ENCODE measurements at regions not wholly inside any gene's neighbourhood (a gene's known extent, or its start where the extent isn't known, plus 50 kb on each side); places are given as distances from the start of the nearest gene placed in this dataset.

DNA sequence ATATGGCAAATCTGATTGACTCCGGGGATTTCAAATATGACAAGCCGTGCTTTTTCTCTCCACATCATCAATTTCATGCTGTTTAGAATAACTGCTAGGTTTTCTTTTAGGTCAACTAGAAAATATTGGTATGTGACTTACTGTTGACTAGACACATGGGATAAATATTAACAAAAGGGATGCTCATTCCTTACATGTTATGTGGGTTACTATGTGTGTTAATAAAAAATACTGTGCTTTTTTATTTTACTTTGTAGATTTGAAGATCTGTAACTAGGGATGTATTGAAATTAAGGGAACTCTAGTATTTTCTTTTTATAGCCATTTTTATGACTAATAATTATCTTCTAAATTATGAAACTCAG, 264.6 kb upstream of the COL8A1 start (continued):
- TF ChIP-seq, protein P1, sequence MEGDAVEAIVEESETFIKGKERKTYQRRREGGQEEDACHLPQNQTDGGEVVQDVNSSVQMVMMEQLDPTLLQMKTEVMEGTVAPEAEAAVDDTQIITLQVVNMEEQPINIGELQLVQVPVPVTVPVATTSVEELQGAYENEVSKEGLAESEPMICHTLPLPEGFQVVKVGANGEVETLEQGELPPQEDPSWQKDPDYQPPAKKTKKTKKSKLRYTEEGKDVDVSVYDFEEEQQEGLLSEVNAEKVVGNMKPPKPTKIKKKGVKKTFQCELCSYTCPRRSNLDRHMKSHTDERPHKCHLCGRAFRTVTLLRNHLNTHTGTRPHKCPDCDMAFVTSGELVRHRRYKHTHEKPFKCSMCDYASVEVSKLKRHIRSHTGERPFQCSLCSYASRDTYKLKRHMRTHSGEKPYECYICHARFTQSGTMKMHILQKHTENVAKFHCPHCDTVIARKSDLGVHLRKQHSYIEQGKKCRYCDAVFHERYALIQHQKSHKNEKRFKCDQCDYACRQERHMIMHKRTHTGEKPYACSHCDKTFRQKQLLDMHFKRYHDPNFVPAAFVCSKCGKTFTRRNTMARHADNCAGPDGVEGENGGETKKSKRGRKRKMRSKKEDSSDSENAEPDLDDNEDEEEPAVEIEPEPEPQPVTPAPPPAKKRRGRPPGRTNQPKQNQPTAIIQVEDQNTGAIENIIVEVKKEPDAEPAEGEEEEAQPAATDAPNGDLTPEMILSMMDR (IDR thresholded peaks at IDR 0.05 in 2 of 3, conservative IDR thresholded peaks at IDR 0.05 in 1 of 3; ENCODE audit: control insufficient read depth in 2 of 3, extremely low read depth in 1 of 3, insufficient read depth in 1 of 3, low read depth in 3 of 3, low read length in 3 of 3): no peak

GRCh38 chr3:99373088-99373845, 265.1 kb upstream of the COL8A1 start:
- Histone ChIP-seq H3K79me2 (ENCODE audit: control insufficient read depth, insufficient read depth, low read length) (no peaks in the 10 kb centered on the region), H3K4me1 (ENCODE audit: control insufficient read depth, insufficient read depth, low read length) (no peaks in the 10 kb centered on the region), H4K20me1 (ENCODE audit: control insufficient read depth, insufficient read depth) (no peaks in the 10 kb centered on the region), H3K9ac (ENCODE audit: control insufficient read depth, insufficient read depth, low read length) (no peak overlapping the region), H3K27ac (ENCODE audit: control insufficient read depth, insufficient read depth) (no peak overlapping the region), H3K4me3 (no peak overlapping the region), H3K4me2 (ENCODE audit: control insufficient read depth, insufficient read depth) (no peak overlapping the region), H3K36me3 (ENCODE audit: control insufficient read depth in 2 of 2, insufficient read depth in 2 of 2, low read length in 1 of 2) (no peaks in the 10 kb centered on the region), H2AFZ (ENCODE audit: control insufficient read depth, low read depth, low read length) (no peak overlapping the region), H3K27me3 (replicated peaks in 1 of 2; ENCODE audit: control insufficient read depth in 2 of 2, insufficient read depth in 2 of 2, low read length in 1 of 2) (no peaks in the 10 kb centered on the region), H3K9me3 (replicated peaks; ENCODE audit: control insufficient read depth, insufficient read depth, low read length) (no peaks in the 10 kb centered on the region)
- POLR2A ChIA-PET: no interaction called here
- 53% methylated on average over 4 of the region's 4 CpGs for WGBS (ENCODE audit: insufficient coverage, insufficient replicate concordance, low lambda C conversion rate, missing lambda C conversion rate)
- RAD21 ChIA-PET (ENCODE audit: unreplicated experiment): no interaction called here
- in situ Hi-C loops (cut with MboI) (no loop called here), intact Hi-C loops (cut with micrococcal nuclease; ENCODE audit: unreplicated experiment) (no loop called here)
- no peak for FAIRE-seq
- SMC1A ChIA-PET (ENCODE audit: uncharacterized antibody, unreplicated experiment): interaction anchor here (1.9 kb wide), 1 partner anchor 30 kb away, joined by 6 read pairs; no protein-coding TSS in a partner anchor
- CTCF ChIA-PET: no interaction called here
- DNase-seq (ENCODE audit: low read depth, low spot score): no peak
- no TSS peak for BruUV-seq (replicated peaks)
- no peak for ATAC-seq
- no peak for TF ChIP-seq ZBTB11 (CRISPR knock-in tag; IDR thresholded peaks at IDR 0.05)
- no peak for TF ChIP-seq ZNF384 (IDR thresholded peaks at IDR 0.05; ENCODE audit: borderline replicate concordance, low read depth, low read length)
- TF ChIP-seq SUPT20H (IDR thresholded peaks at IDR 0.05; ENCODE audit: borderline replicate concordance, control insufficient read depth, low read depth, low read length): no peak
- no peak for TF ChIP-seq STAT1 (conservative IDR thresholded peaks at IDR 0.05)
- no peak for TF ChIP-seq NFIC (IDR thresholded peaks at IDR 0.05; ENCODE audit: low read depth, low read length)
- no peak for TF ChIP-seq CUX1 (IDR thresholded peaks at IDR 0.05; ENCODE audit: insufficient replicate concordance, low read depth, low read length)
